Left lung (tissue), 4 donors: ENCODE measurements at regions not wholly inside any gene's neighbourhood (a gene's known extent, or its start where the extent isn't known, plus 50 kb on each side); places are given as distances from the start of the nearest gene placed in this dataset.

Experiments used
- ATAC-seq: fragments of 200-7000 bp; cut with Tn5 transposase; one replicate; pipeline ENCODE4 v1.9.1; 2020; ENCODE audit warnings: moderate library complexity
- DNase-seq, 4 donors: peaks; one replicate each; pipeline ENCODE4 v3.0.0-alpha.2; 2013 to 2020
- H3K27ac ChIP-seq, 2 donors: fragments of 200-600 bp; sonication (generic) in 1 of 2; one replicate each; pipeline versions ENCODE4 v1.5.0 to v1.8.0; 2020 to 2021
- H3K27me3 ChIP-seq, 2 donors: fragments of 200-600 bp; sonication (generic) in 1 of 2; one replicate each; pipeline versions ENCODE4 v1.5.0 to v1.8.0; 2020 to 2021
- H3K36me3 ChIP-seq, 2 donors: fragments of 200-600 bp; sonication (generic) in 1 of 2; one replicate each; pipeline versions ENCODE4 v1.5.0 to v1.8.0; 2020 to 2021
- H3K4me1 ChIP-seq, 2 donors: fragments of 200-600 bp; one replicate each; pipeline ENCODE4 v1.8.0; 2021
- H3K4me3 ChIP-seq, 2 donors: fragments of 200-600 bp; sonication (generic) in 1 of 2; one replicate each; pipeline versions ENCODE4 v1.5.0 to v1.8.0; 2020 to 2021; ENCODE audit warnings: mild to moderate bottlenecking in 1 of 2
- H3K9me3 ChIP-seq, 2 donors: fragments of 200-600 bp; sonication (generic) in 1 of 2; one replicate each; pipeline versions ENCODE4 v1.5.0 to v1.8.0; 2020 to 2021
- intact Hi-C, 2 donors: fragments of 100-400 bp; cut with DNase I; formaldehyde crosslinking; loops; one replicate each; pipeline versions ENCODE4 v1.11.2 to v1.14.2; 2022
- TF ChIP-seq, protein P1 (sequence below), 2 donors: fragments of 200-600 bp; sonication (generic) in 1 of 2; IDR thresholded peaks; one replicate each; pipeline versions ENCODE4 v1.5.0 to v1.8.0; 2021; ENCODE audit warnings: antibody characterized with exemption in 2 of 2
- donor health status: DM: no; HTN: yes; CAD: no.
- donor health status: DM: no; HTN: no; CAD: no.

DNA sequence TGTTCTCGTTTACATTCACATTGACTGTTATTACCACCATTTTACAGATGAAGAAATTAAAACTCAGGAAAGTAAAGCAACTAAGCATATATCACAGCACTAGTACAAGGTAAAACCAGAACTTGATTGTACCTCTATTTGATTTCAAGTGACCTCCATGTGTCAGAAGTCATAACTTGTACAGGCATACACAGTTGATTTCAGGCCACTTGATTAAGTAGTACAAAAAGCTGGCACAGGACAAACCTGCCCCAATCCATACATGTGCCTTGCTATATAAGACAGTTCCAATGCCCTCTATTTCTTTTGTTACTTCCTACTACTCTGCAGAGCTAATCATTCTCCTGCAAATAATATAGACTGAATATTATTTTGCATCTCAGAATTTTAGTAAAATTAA lies 58.8 kb upstream of the VGLL2 start:
- TF ChIP-seq, protein P1, sequence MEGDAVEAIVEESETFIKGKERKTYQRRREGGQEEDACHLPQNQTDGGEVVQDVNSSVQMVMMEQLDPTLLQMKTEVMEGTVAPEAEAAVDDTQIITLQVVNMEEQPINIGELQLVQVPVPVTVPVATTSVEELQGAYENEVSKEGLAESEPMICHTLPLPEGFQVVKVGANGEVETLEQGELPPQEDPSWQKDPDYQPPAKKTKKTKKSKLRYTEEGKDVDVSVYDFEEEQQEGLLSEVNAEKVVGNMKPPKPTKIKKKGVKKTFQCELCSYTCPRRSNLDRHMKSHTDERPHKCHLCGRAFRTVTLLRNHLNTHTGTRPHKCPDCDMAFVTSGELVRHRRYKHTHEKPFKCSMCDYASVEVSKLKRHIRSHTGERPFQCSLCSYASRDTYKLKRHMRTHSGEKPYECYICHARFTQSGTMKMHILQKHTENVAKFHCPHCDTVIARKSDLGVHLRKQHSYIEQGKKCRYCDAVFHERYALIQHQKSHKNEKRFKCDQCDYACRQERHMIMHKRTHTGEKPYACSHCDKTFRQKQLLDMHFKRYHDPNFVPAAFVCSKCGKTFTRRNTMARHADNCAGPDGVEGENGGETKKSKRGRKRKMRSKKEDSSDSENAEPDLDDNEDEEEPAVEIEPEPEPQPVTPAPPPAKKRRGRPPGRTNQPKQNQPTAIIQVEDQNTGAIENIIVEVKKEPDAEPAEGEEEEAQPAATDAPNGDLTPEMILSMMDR (IDR thresholded peaks at IDR 0.05), result no peak
- intact Hi-C loops, result no loop called here
- no peak overlapping the region for H3K27ac ChIP-seq
- H3K27me3 ChIP-seq, result no peaks in the 10 kb centered on the region
- H3K9me3 ChIP-seq, result no peaks in the 10 kb centered on the region
- DNase-seq (no peak), ATAC-seq (no peak)
- H3K4me1 ChIP-seq, result no peaks in the 10 kb centered on the region
- H3K36me3 ChIP-seq, result no peaks in the 10 kb centered on the region
- no peak overlapping the region for H3K4me3 ChIP-seq

GRCh38 chr6:117206944-117207687 lies 58.2 kb upstream of the VGLL2 start:
- Histone ChIP-seq H3K27ac (no peak overlapping the region), H3K9me3 (no peaks in the 10 kb centered on the region), H3K27me3 (no peaks in the 10 kb centered on the region), H3K4me1 (no peaks in the 10 kb centered on the region), H3K36me3 (no peaks in the 10 kb centered on the region), H3K4me3 (no peak overlapping the region)
- TF ChIP-seq, protein P1 (IDR thresholded peaks at IDR 0.05), result no peak
- ATAC-seq, result no peak
- intact Hi-C loops, result no loop called here
- DNase-seq, result no peak

GRCh38 chr6:117210279-117210678 lies 55.1 kb upstream of the VGLL2 start:
- Histone ChIP-seq H3K9me3 (no peaks in the 10 kb centered on the region), H3K27me3 (no peaks in the 10 kb centered on the region), H3K4me1 (no peaks in the 10 kb centered on the region), H3K27ac (no peak overlapping the region), H3K4me3 (no peak overlapping the region), H3K36me3 (no peaks in the 10 kb centered on the region)
- TF ChIP-seq, protein P1 (IDR thresholded peaks at IDR 0.05), result no peak
- DNase-seq, result no peak
- intact Hi-C loops, result no loop called here
- ATAC-seq, result no peak

DNA sequence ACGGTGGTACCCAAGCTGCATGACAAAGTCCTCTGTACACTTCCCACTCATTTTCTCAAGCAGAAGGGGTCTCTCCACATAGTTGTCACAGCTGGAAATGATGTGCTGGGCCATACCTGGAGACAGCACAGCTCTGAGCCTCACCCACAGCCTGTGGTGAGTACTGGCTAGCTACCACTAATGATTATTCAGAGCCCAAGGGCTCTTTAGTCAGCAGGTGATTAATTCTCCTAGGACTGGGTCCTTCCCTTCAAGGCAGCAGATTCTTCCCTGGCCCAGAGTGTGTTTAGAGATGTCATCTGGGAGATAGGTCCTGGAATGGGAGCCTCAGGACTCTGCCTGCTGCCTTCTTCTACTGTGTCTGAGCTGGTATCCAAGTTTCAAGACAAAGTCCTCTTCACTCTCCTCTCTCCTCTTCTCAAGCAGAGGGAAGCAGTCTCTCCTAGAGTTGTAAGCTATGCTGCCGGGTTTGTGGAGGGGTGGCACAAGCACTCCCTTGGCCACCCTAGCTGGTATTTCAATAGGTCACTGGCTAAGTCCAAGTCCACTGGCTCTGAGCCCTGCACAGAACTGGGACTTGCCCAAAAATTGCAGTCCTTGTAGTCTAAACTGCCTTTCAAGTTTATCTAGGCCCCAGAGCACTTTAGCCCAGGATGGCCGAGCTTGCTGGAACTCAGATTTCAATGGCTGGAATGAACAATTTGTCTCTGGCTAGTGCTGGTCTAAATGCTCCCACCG lies 49.8 kb upstream of the VGLL2 start:
- intact Hi-C loops, result no loop called here
- ATAC-seq, result no peak
- H3K4me1 ChIP-seq, result no peaks in the 10 kb centered on the region
- H3K4me3 ChIP-seq, result no peak overlapping the region
- no peak for DNase-seq
- no peak overlapping the region for H3K27ac ChIP-seq
- H3K9me3 ChIP-seq, result no peaks in the 10 kb centered on the region
- H3K36me3 ChIP-seq, result no peaks in the 10 kb centered on the region
- no peaks in the 10 kb centered on the region for H3K27me3 ChIP-seq
- TF ChIP-seq, protein P1 (IDR thresholded peaks at IDR 0.05), result no peak
